ENCODE measurements at regions not wholly inside any gene's neighbourhood (a gene's known extent, or its start where the extent isn't known, plus 50 kb on each side); places are given as distances from the start of the nearest gene placed in this dataset.

GRCh38 chr12:61857968-61858367 lies 402.2 kb upstream of the USP15 start:
- DNase-seq = no peak

- DNase-seq = no peak
These were observed 399.8 kb upstream of the USP15 start for GRCh38 chr12:61860451-61860850.

- no peak for DNase-seq
These were observed 397.2 kb upstream of the USP15 start for GRCh38 chr12:61862986-61863385.

- no peak for DNase-seq
These were observed 396.4 kb upstream of the USP15 start for GRCh38 chr12:61863811-61864210.

GRCh38 chr12:61869796-61870195 lies 390.4 kb upstream of the USP15 start:
- no peak for DNase-seq

- no peak for DNase-seq
These were observed 389.3 kb upstream of the USP15 start for GRCh38 chr12:61870658-61871484.

- no peak for DNase-seq
These were observed 388.8 kb upstream of the USP15 start for GRCh38 chr12:61871485-61871810.

- DNase-seq = no peak
These were observed 381.0 kb upstream of the USP15 start for GRCh38 chr12:61879229-61879628.

GRCh38 chr12:61880186-61880585 lies 380.0 kb upstream of the USP15 start:
- DNase-seq = no peak

- no peak for DNase-seq
These were observed 368.6 kb upstream of the USP15 start for GRCh38 chr12:61891632-61892031.

GRCh38 chr12:61894168-61894567 lies 366.0 kb upstream of the USP15 start:
- DNase-seq = no peak

GRCh38 chr12:61896436-61896835 lies 363.8 kb upstream of the USP15 start:
- no peak for DNase-seq

- DNase-seq = no peak
These were observed 357.8 kb upstream of the USP15 start for GRCh38 chr12:61902403-61902802.

- no peak for DNase-seq
These were observed 349.1 kb upstream of the USP15 start for GRCh38 chr12:61911113-61911512.

GRCh38 chr12:61915420-61915819 lies 344.8 kb upstream of the USP15 start:
- DNase-seq = no peak

- DNase-seq = no peak
These were observed 343.4 kb upstream of the USP15 start for GRCh38 chr12:61916831-61917230.

GRCh38 chr12:61919686-61920085 lies 340.5 kb upstream of the USP15 start:
- no peak for DNase-seq

- DNase-seq = no peak
These were observed 340.0 kb upstream of the USP15 start for GRCh38 chr12:61920230-61920629.

GRCh38 chr12:61923152-61923551 lies 337.1 kb upstream of the USP15 start:
- no peak for DNase-seq

- DNase-seq = no peak
These were observed 325.6 kb upstream of the USP15 start for GRCh38 chr12:61934564-61934963.

GRCh38 chr12:61939977-61940376 lies 320.2 kb upstream of the USP15 start:
- DNase-seq = no peak

GRCh38 chr12:61956545-61956944 lies 303.7 kb upstream of the USP15 start:
- no peak for DNase-seq

- DNase-seq = no peak
These were observed 285.7 kb upstream of the USP15 start for GRCh38 chr12:61974461-61974860.

GRCh38 chr12:61985830-61986229 lies 274.4 kb upstream of the USP15 start:
- no peak for DNase-seq

GRCh38 chr12:61987173-61987572 lies 273.0 kb upstream of the USP15 start:
- DNase-seq = no peak
